ENCODE measurements at regions not wholly inside any gene's neighbourhood (a gene's known extent, or its start where the extent isn't known, plus 50 kb on each side); places are given as distances from the start of the nearest gene placed in this dataset.

GRCh38 chr22:48643066-48643731, 1184.5 kb downstream of the BRD1 start:
- Histone ChIP-seq H3K4me3 (ENCODE audit: insufficient read depth, low read depth, low read length) (no peak overlapping the region), H2AK5ac (ENCODE audit: low read depth, low read length) (no peak overlapping the region), H3K56ac (ENCODE audit: extremely low read depth, insufficient read depth, low read length) (no peak overlapping the region), H2BK15ac (ENCODE audit: low read depth, low read length) (no peak overlapping the region), H3K27ac (ENCODE audit: insufficient read depth, low read length) (no peak overlapping the region), H4K20me1 (ENCODE audit: insufficient read depth, low read length) (no peaks in the 10 kb centered on the region), H2AK9ac (replicated peaks; ENCODE audit: low read depth, low read length, poor library complexity) (no peak overlapping the region), H4K5ac (ENCODE audit: low read depth, low read length) (no peak overlapping the region), H3K23ac (ENCODE audit: low read depth, low read length) (no peak overlapping the region), H3K4me1 (ENCODE audit: control insufficient read depth, insufficient read depth, low read length) (no peaks in the 10 kb centered on the region), H3K36me3 (ENCODE audit: control insufficient read depth, insufficient read depth, low read length) (no peaks in the 10 kb centered on the region), H2BK120ac (ENCODE audit: low read depth, low read length) (no peak overlapping the region), H3K9me1 (ENCODE audit: insufficient read depth, low read length) (no peaks in the 10 kb centered on the region), H3K27me3 (ENCODE audit: control insufficient read depth, insufficient read depth, low read length) (no peaks in the 10 kb centered on the region), H3K4me2 (ENCODE audit: low read depth, low read length) (no peak overlapping the region), H2AFZ (replicated peaks; ENCODE audit: low read length, poor library complexity) (no peak overlapping the region), H2BK20ac (ENCODE audit: low read depth, low read length) (no peak overlapping the region), H3K18ac (ENCODE audit: low read depth, low read length) (no peak overlapping the region), H3K79me1 (ENCODE audit: low read depth in 1 of 2, low read length in 2 of 2) (no peaks in the 10 kb centered on the region), H4K8ac (ENCODE audit: low read depth in 2 of 2, low read length in 2 of 2) (no peak overlapping the region), H3K4ac (ENCODE audit: low read depth, low read length) (no peak overlapping the region), H3K9me3 (ENCODE audit: control insufficient read depth, insufficient read depth, low read length) (peaks cover 54% of the 10 kb centered on the region), H4K91ac (ENCODE audit: insufficient read depth, low read depth, low read length) (no peak overlapping the region), H3K14ac (replicated peaks; ENCODE audit: low read depth, low read length) (no peak overlapping the region), H2BK5ac (ENCODE audit: low read depth, low read length, poor library complexity, severe bottlenecking) (no peak overlapping the region), H3K9ac (ENCODE audit: low read depth, low read length) (no peak overlapping the region)
- in situ Hi-C loops (cut with MboI; ENCODE audit: low sequenced_read_pairs) = no loop called here
- no peak for ATAC-seq (ENCODE audit: low read depth)
- ChIA-PET POLR2A (ENCODE audit: unreplicated experiment) (no interaction called here), CTCF (no interaction called here)
- no TSS peak for BruUV-seq (replicated peaks)
- intact Hi-C loops (cut with micrococcal nuclease) = no loop called here
- dilution Hi-C loops (cut with HindIII; ENCODE audit: low sequenced_read_pairs, unreplicated experiment) = no loop called here
- DNase-seq = no peak
- TF ChIP-seq CTCF (conservative IDR thresholded peaks at IDR 0.05; ENCODE audit: low read depth, low read length) = no peak
- no peak for TF ChIP-seq RCOR1 (IDR thresholded peaks at IDR 0.05; ENCODE audit: insufficient replicate concordance, low read length)
- TF ChIP-seq POLR2A (IDR thresholded peaks at IDR 0.05; ENCODE audit: low read depth, low read length) = no peak
- no peak for TF ChIP-seq MAZ (IDR thresholded peaks at IDR 0.05; ENCODE audit: borderline replicate concordance, low read depth, low read length)
- TF ChIP-seq NFE2L2 (IDR thresholded peaks at IDR 0.05; ENCODE audit: low read depth, low read length) = no peak
- TF ChIP-seq, protein P1, sequence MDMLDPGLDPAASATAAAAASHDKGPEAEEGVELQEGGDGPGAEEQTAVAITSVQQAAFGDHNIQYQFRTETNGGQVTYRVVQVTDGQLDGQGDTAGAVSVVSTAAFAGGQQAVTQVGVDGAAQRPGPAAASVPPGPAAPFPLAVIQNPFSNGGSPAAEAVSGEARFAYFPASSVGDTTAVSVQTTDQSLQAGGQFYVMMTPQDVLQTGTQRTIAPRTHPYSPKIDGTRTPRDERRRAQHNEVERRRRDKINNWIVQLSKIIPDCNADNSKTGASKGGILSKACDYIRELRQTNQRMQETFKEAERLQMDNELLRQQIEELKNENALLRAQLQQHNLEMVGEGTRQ (IDR thresholded peaks at IDR 0.05; ENCODE audit: low read depth, low read length) = no peak
- no peak for TF ChIP-seq RFX5 (IDR thresholded peaks at IDR 0.05; ENCODE audit: low read depth, low read length)
- no peak for TF ChIP-seq SMC3 (IDR thresholded peaks at IDR 0.05; ENCODE audit: low read depth, low read length)
- WGBS, 2 experiments (ENCODE audit: extremely low coverage in 2 of 2, insufficient read length in 1 of 2) = 72% methylated on average over 9 of the region's 23 CpGs; no CpG with 5 or more reads in 1 of the 2 experiments

Data from IMR-90 (cell line).